B cell (primary cell): ENCODE measurements at regions not wholly inside any gene's neighbourhood (a gene's known extent, or its start where the extent isn't known, plus 50 kb on each side); places are given as distances from the start of the nearest gene placed in this dataset.

Experiments
- CTCF ChIP-seq: fragments of 200-600 bp; IDR thresholded peaks from one replicate; pipeline ENCODE4 v1.8.0; 2022; ENCODE audit warnings: antibody characterized with exemption, mild to moderate bottlenecking
- EZH2 ChIP-seq: IDR thresholded peaks from 2 replicates; pipeline ENCODE4 v1.6.1; 2012; ENCODE audit warnings: borderline replicate concordance, low read depth, mild to moderate bottlenecking, moderate library complexity, low read length; ENCODE audit not compliant: insufficient read depth, poor library complexity, severe bottlenecking

GRCh38 chr12:27870939-27871338 lies 90.9 kb upstream of the MANSC4 start:
- TF ChIP-seq CTCF (no peak), EZH2 (no peak)
